ENCODE measurements at regions not wholly inside any gene's neighbourhood (a gene's known extent, or its start where the extent isn't known, plus 50 kb on each side); places are given as distances from the start of the nearest gene placed in this dataset.
A peak's percentile ranks its signal among the peaks of the same experiment; 100 is the strongest.

GRCh38 chr6:27133281-27134227, 113.9 kb upstream of the PRSS16 start:
- peak overlapping the region; percentile 45 to 71 (median 58) for H3K4me3 ChIP-seq
- no peaks in the 10 kb centered on the region for H3K9me3 ChIP-seq
- WGBS, 2 donors = 6 to 9% methylated on average over 10 to 27 of the region's 43 CpGs
- DNase-seq = peak; percentile 37
- no peaks in the 10 kb centered on the region for H3K27me3 ChIP-seq
- intact Hi-C loops (cut with DNase I) = loop anchor here (10.0 kb wide), 1 partner anchor 1009 kb away; a partner anchor contains a TSS
- peaks cover 0 to 41% (median 7%) of the 10 kb centered on the region in 3 donors for H3K4me1 ChIP-seq
- H3K36me3 ChIP-seq = no peaks in the 10 kb centered on the region
- no peak for TF ChIP-seq CTCF (IDR thresholded peaks at IDR 0.05)
- TF ChIP-seq POLR2A (IDR thresholded peaks at IDR 0.05) = peak in 3 of 4 donors; percentile 13 to 61 (median 55)
- peak overlapping the region; percentile 91 to 98 (median 95) for H3K27ac ChIP-seq

GRCh38 chr6:27135087-27135657, 112.3 kb upstream of the PRSS16 start:
- TF ChIP-seq CTCF (IDR thresholded peaks at IDR 0.05) (no peak), POLR2A (IDR thresholded peaks at IDR 0.05) (no peak)
- Histone ChIP-seq H3K9me3 (no peaks in the 10 kb centered on the region), H3K36me3 (no peaks in the 10 kb centered on the region), H3K4me3 (no peak overlapping the region), H3K4me1 (peaks cover 0 to 55% (median 13%) of the 10 kb centered on the region in 3 donors), H3K27me3 (no peaks in the 10 kb centered on the region), H3K27ac (no peak overlapping the region)
- intact Hi-C loops (cut with DNase I) = loop anchor here (10.0 kb wide), 1 partner anchor 1010 kb away; a partner anchor contains a TSS
- 89 to 91% methylated on average over 3 of the region's 3 CpGs for whole genome bisulfite sequencing, 2 donors
- DNase-seq = no peak

- H3K9me3 ChIP-seq = no peaks in the 10 kb centered on the region
- intact Hi-C loops (cut with DNase I) = loop anchor here (10.0 kb wide), 1 partner anchor 1011 kb away; a partner anchor contains a TSS
- H3K27me3 ChIP-seq = no peaks in the 10 kb centered on the region
- no peak overlapping the region for H3K4me3 ChIP-seq
- H3K27ac ChIP-seq = no peak overlapping the region
- H3K4me1 ChIP-seq = peaks cover 0 to 55% (median 12%) of the 10 kb centered on the region in 3 donors
- WGBS, 2 donors = 93 to 97% methylated on average over 5 to 6 of the region's 6 CpGs
- no peak for TF ChIP-seq CTCF (IDR thresholded peaks at IDR 0.05)
- TF ChIP-seq POLR2A (IDR thresholded peaks at IDR 0.05) = no peak
- H3K36me3 ChIP-seq = no peaks in the 10 kb centered on the region
- no peak for DNase-seq
These were observed 111.3 kb upstream of the PRSS16 start for GRCh38 chr6:27136077-27136644.

- Histone ChIP-seq H3K36me3 (no peaks in the 10 kb centered on the region), H3K4me1 (peaks cover 0 to 55% (median 14%) of the 10 kb centered on the region in 3 donors), H3K27ac (no peak overlapping the region), H3K27me3 (no peaks in the 10 kb centered on the region), H3K4me3 (no peak overlapping the region), H3K9me3 (no peaks in the 10 kb centered on the region)
- 83 to 84% methylated on average over 5 of the region's 5 CpGs for WGBS, 2 donors
- intact Hi-C loops (cut with DNase I) = loop anchor here (10.0 kb wide), 1 partner anchor 1012 kb away; a partner anchor contains a TSS
- TF ChIP-seq POLR2A (IDR thresholded peaks at IDR 0.05) = no peak
- TF ChIP-seq CTCF (IDR thresholded peaks at IDR 0.05) = no peak
- DNase-seq = no peak
These were observed 110.3 kb upstream of the PRSS16 start for GRCh38 chr6:27136978-27137814.

Data from esophagus squamous epithelium (tissue), 5 donors.